GM12878 (cell line): ENCODE measurements at regions not wholly inside any gene's neighbourhood (a gene's known extent, or its start where the extent isn't known, plus 50 kb on each side); places are given as distances from the start of the nearest gene placed in this dataset.

Experiments used
- BHLHE40 ChIP-seq, 2 experiments: fragments of 450-650 bp in 1 of 2; IDR thresholded peaks; 2 replicates each; pipeline ENCODE4 v1.6.1; 2011 to 2017; ENCODE audit warnings: low read depth in 2 of 2, borderline replicate concordance in 1 of 2, improper control_type of control experiment in 1 of 2, low read length in 1 of 2, mild to moderate bottlenecking in 1 of 2
- POLR2A ChIP-seq: IDR thresholded peaks from 2 replicates; pipeline ENCODE4 v1.6.1; 2011; ENCODE audit warnings: low read depth, mild to moderate bottlenecking, low read length
- POLR2AphosphoS5 ChIP-seq: IDR thresholded peaks from 2 replicates; pipeline ENCODE4 v1.6.1; 2011; ENCODE audit warnings: mild to moderate bottlenecking, low read length, inconsistent platforms
- RAD21 ChIP-seq: IDR thresholded peaks from 2 replicates; pipeline ENCODE4 v1.6.1; 2011; ENCODE audit warnings: mild to moderate bottlenecking, low read depth, low read length, moderate library complexity; ENCODE audit not compliant: insufficient read depth
- SP1 ChIP-seq: IDR thresholded peaks from one replicate; pipeline ENCODE4 v1.6.1; 2011; ENCODE audit warnings: low read depth, low read length
- TAF1 ChIP-seq: IDR thresholded peaks from 2 replicates; pipeline ENCODE4 v1.6.1; 2011; ENCODE audit warnings: mild to moderate bottlenecking, low read depth, low read length, borderline replicate concordance
- TF ChIP-seq, protein P1 (sequence below): IDR thresholded peaks from 2 replicates; pipeline ENCODE4 v1.6.1; 2011; ENCODE audit warnings: mild to moderate bottlenecking, low read depth, low read length, moderate library complexity; ENCODE audit not compliant: insufficient replicate concordance
- TF ChIP-seq, protein P2 (sequence below): IDR thresholded peaks from 2 replicates; pipeline ENCODE4 v1.6.1; 2012; ENCODE audit warnings: low read depth, low read length, improper control_type of control experiment
- TF ChIP-seq, protein P3 (sequence below), 3 experiments: IDR thresholded peaks in 2 of 3; conservative IDR thresholded peaks in 1 of 3; 2 replicates each; pipeline ENCODE4 v1.5.1; 2011; ENCODE audit warnings: low read depth in 3 of 3, low read length in 3 of 3, mild to moderate bottlenecking in 3 of 3, control low read depth in 2 of 3, moderate library complexity in 2 of 3, inconsistent platforms in 1 of 3, mixed read lengths in 1 of 3; ENCODE audit not compliant: control insufficient read depth in 2 of 3, insufficient read depth in 1 of 3; ENCODE audit errors: extremely low read depth in 1 of 3

DNA sequence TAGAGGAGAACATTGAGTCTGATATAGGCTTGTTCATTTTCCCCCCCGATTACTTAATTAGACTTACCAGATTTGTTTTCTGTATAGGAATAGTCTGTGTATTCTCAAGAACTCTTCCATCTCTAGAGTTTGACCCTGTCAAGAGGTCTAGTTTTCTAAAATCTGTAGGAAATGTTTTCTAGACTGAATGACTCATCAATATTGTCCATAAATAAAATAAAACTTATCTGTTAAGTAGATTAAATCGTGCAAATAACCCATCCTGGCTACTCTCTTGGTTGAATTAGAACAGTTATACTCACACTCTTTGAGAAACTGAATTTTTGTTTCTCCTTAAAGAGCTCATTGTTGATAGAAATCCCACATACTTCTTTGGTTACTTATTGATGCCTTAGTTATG lies 299.2 kb upstream of the CWC22 start:
- TF ChIP-seq POLR2A, result no peak
- no peak for TF ChIP-seq TAF1
- no peak for TF ChIP-seq POLR2AphosphoS5
- TF ChIP-seq SP1, result no peak
- TF ChIP-seq, protein P1, sequence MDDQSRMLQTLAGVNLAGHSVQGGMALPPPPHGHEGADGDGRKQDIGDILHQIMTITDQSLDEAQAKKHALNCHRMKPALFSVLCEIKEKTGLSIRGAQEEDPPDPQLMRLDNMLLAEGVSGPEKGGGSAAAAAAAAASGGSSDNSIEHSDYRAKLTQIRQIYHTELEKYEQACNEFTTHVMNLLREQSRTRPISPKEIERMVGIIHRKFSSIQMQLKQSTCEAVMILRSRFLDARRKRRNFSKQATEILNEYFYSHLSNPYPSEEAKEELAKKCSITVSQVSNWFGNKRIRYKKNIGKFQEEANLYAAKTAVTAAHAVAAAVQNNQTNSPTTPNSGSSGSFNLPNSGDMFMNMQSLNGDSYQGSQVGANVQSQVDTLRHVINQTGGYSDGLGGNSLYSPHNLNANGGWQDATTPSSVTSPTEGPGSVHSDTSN, result no peak
- no peak for TF ChIP-seq RAD21
- TF ChIP-seq, protein P2, sequence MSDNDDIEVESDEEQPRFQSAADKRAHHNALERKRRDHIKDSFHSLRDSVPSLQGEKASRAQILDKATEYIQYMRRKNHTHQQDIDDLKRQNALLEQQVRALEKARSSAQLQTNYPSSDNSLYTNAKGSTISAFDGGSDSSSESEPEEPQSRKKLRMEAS, result no peak
- TF ChIP-seq BHLHE40 (IDR thresholded peaks at IDR 0.05; ENCODE audit: borderline replicate concordance in 1 of 2, low read depth in 2 of 2, low read length in 1 of 2), result no peak
- TF ChIP-seq, protein P3, sequence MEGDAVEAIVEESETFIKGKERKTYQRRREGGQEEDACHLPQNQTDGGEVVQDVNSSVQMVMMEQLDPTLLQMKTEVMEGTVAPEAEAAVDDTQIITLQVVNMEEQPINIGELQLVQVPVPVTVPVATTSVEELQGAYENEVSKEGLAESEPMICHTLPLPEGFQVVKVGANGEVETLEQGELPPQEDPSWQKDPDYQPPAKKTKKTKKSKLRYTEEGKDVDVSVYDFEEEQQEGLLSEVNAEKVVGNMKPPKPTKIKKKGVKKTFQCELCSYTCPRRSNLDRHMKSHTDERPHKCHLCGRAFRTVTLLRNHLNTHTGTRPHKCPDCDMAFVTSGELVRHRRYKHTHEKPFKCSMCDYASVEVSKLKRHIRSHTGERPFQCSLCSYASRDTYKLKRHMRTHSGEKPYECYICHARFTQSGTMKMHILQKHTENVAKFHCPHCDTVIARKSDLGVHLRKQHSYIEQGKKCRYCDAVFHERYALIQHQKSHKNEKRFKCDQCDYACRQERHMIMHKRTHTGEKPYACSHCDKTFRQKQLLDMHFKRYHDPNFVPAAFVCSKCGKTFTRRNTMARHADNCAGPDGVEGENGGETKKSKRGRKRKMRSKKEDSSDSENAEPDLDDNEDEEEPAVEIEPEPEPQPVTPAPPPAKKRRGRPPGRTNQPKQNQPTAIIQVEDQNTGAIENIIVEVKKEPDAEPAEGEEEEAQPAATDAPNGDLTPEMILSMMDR (IDR thresholded peaks at IDR 0.05 in 2 of 3, conservative IDR thresholded peaks at IDR 0.05 in 1 of 3; ENCODE audit: control insufficient read depth in 2 of 3, extremely low read depth in 1 of 3, insufficient read depth in 1 of 3, low read depth in 3 of 3, low read length in 3 of 3), result no peak
